Natural killer cell (primary cell): ENCODE measurements at regions not wholly inside any gene's neighbourhood (a gene's known extent, or its start where the extent isn't known, plus 50 kb on each side); places are given as distances from the start of the nearest gene placed in this dataset.

Experiments used
- ATAC-seq, 3 donors: fragments of 150-1000 bp in 2 of 3; fragments of 200-7000 bp in 1 of 3; cut with Tn5 transposase; 1 replicate in 1 of 3; 2 replicates in 2 of 3; pipeline ENCODE4 v1.10.0; 2021; ENCODE audit warnings: mild to moderate bottlenecking in 2 of 3, moderate library complexity in 2 of 3
- DNase-seq, 2 donors: peaks; one replicate each; pipeline versions ENCODE4 v3.0.0 to v3.0.0-alpha.2; 2013 to 2021; ENCODE audit warnings: mixed read lengths in 1 of 2
- H3K27ac ChIP-seq: one replicate; pipeline ENCODE4 v1.5.1; 2013; ENCODE audit warnings: mild to moderate bottlenecking, low read length
- H3K27me3 ChIP-seq: one replicate; pipeline ENCODE4 v1.6.1; 2013; ENCODE audit warnings: low read length; ENCODE audit not compliant: control insufficient read depth, insufficient read depth
- H3K36me3 ChIP-seq: one replicate; pipeline ENCODE4 v1.6.1; 2013; ENCODE audit warnings: low read length; ENCODE audit not compliant: control insufficient read depth, insufficient read depth
- H3K4me1 ChIP-seq: one replicate; pipeline ENCODE4 v1.6.1; 2013; ENCODE audit warnings: low read length; ENCODE audit not compliant: control insufficient read depth, insufficient read depth
- H3K4me3 ChIP-seq: one replicate; pipeline ENCODE4 v1.5.1; 2013; ENCODE audit warnings: low read length
- H3K9me3 ChIP-seq: one replicate; pipeline ENCODE4 v1.6.1; 2013; ENCODE audit warnings: low read length; ENCODE audit not compliant: control insufficient read depth, insufficient read depth
- H3K27ac Mint-ChIP-seq, 2 donors: one replicate each; pipeline ENCODE4 v1.8.0; 2022; ENCODE audit warnings: mild to moderate bottlenecking in 2 of 2, mixed read lengths in 2 of 2, moderate library complexity in 1 of 2
- H3K27me3 Mint-ChIP-seq, 2 donors: one replicate each; pipeline ENCODE4 v1.8.0; 2022; ENCODE audit warnings: low read depth in 2 of 2, mixed read lengths in 2 of 2
- H3K36me3 Mint-ChIP-seq: one replicate; pipeline ENCODE4 v1.8.0; 2022; ENCODE audit warnings: mixed read lengths
- H3K4me1 Mint-ChIP-seq, 2 donors: one replicate each; pipeline ENCODE4 v1.8.0; 2022; ENCODE audit warnings: mixed read lengths in 2 of 2
- H3K4me3 Mint-ChIP-seq: one replicate; pipeline ENCODE4 v1.8.0; 2022; ENCODE audit warnings: mild to moderate bottlenecking, moderate library complexity, mixed read lengths
- H3K9me3 Mint-ChIP-seq, 2 donors: one replicate each; pipeline ENCODE4 v1.8.0; 2022; ENCODE audit warnings: mixed read lengths in 2 of 2
- CTCF ChIP-seq: fragments of 200-600 bp; IDR thresholded peaks from one replicate; pipeline ENCODE4 v1.8.0; 2022; ENCODE audit warnings: antibody characterized with exemption
- WGBS: methylation state at CpG from one replicate; pipeline ENCODE4 v1.1.7; 2013; ENCODE audit warnings: missing lambda C conversion rate; ENCODE audit not compliant: insufficient coverage; 5-methylcytosine and 5-hydroxymethylcytosine counted together
- intact Hi-C: fragments of 100-400 bp; cut with micrococcal nuclease; formaldehyde crosslinking; loops from one replicate; pipeline ENCODE4 v1.14.2; 2022

GRCh38 chr16:65457084-65457483 is 335.2 kb upstream of the CDH11 start:
- H3K36me3 ChIP-seq = no peaks in the 10 kb centered on the region
- Mint-ChIP-seq H3K36me3 (no peaks in the 10 kb centered on the region), H3K27me3 (no peaks in the 10 kb centered on the region), H3K27ac (no peak overlapping the region), H3K9me3 (peaks cover under 1 to 6% of the 10 kb centered on the region in 2 donors), H3K4me1 (no peaks in the 10 kb centered on the region), H3K4me3 (no peak overlapping the region)
- H3K9me3 ChIP-seq = no peaks in the 10 kb centered on the region
- no peak overlapping the region for H3K27ac ChIP-seq
- no peaks in the 10 kb centered on the region for H3K4me1 ChIP-seq
- intact Hi-C loops = no loop called here
- ATAC-seq (no peak), DNase-seq (no peak)
- 73% methylated on average over 1 of the region's 2 CpGs for WGBS
- no peak overlapping the region for H3K4me3 ChIP-seq
- no peaks in the 10 kb centered on the region for H3K27me3 ChIP-seq
- no peak for TF ChIP-seq CTCF

GRCh38 chr16:65455761-65456160 is 333.9 kb upstream of the CDH11 start:
- ATAC-seq (no peak), DNase-seq (no peak)
- Histone ChIP-seq H3K4me1 (no peaks in the 10 kb centered on the region), H3K9me3 (no peaks in the 10 kb centered on the region), H3K27ac (no peak overlapping the region), H3K27me3 (no peaks in the 10 kb centered on the region), H3K36me3 (no peaks in the 10 kb centered on the region), H3K4me3 (no peak overlapping the region)
- 86% methylated on average over 4 of the region's 4 CpGs for WGBS
- no peak for TF ChIP-seq CTCF
- intact Hi-C loops = no loop called here
- Mint-ChIP-seq H3K36me3 (no peaks in the 10 kb centered on the region), H3K27me3 (no peaks in the 10 kb centered on the region), H3K27ac (no peak overlapping the region), H3K9me3 (peaks cover 2 to 8% of the 10 kb centered on the region in 2 donors), H3K4me3 (no peak overlapping the region), H3K4me1 (no peaks in the 10 kb centered on the region)

GRCh38 chr16:65453646-65454045 is 331.8 kb upstream of the CDH11 start:
- H3K4me1 Mint-ChIP-seq = no peaks in the 10 kb centered on the region
- H3K27ac Mint-ChIP-seq = no peak overlapping the region
- no peak overlapping the region for H3K4me3 Mint-ChIP-seq
- 94% methylated on average over 2 of the region's 2 CpGs for WGBS
- Histone ChIP-seq H3K27ac (no peak overlapping the region), H3K9me3 (no peaks in the 10 kb centered on the region), H3K4me1 (no peaks in the 10 kb centered on the region), H3K4me3 (no peak overlapping the region), H3K36me3 (no peaks in the 10 kb centered on the region), H3K27me3 (no peaks in the 10 kb centered on the region)
- ATAC-seq (no peak), DNase-seq (no peak)
- no peaks in the 10 kb centered on the region for H3K27me3 Mint-ChIP-seq
- TF ChIP-seq CTCF = no peak
- H3K9me3 Mint-ChIP-seq = peaks cover 7 to 8% of the 10 kb centered on the region in 2 donors
- intact Hi-C loops = no loop called here
- no peaks in the 10 kb centered on the region for H3K36me3 Mint-ChIP-seq

GRCh38 chr16:65449526-65449925 is 327.7 kb upstream of the CDH11 start:
- peaks cover 5% of the 10 kb centered on the region for H3K9me3 ChIP-seq
- 93% methylated on average over 1 of the region's 1 CpG for WGBS

More at GRCh38 chr16:65449526-65449925, 327.7 kb upstream of the CDH11 start:
- H3K9me3 Mint-ChIP-seq = peaks cover 8 to 11% of the 10 kb centered on the region in 2 donors
- Histone ChIP-seq H3K36me3 (no peaks in the 10 kb centered on the region), H3K27me3 (no peaks in the 10 kb centered on the region), H3K27ac (no peak overlapping the region), H3K4me1 (no peaks in the 10 kb centered on the region), H3K4me3 (no peak overlapping the region)
- no peak overlapping the region for H3K27ac Mint-ChIP-seq
- no peak overlapping the region for H3K4me3 Mint-ChIP-seq
- no peaks in the 10 kb centered on the region for H3K27me3 Mint-ChIP-seq
- intact Hi-C loops = no loop called here
- no peak for TF ChIP-seq CTCF
- no peak for ATAC-seq
- no peaks in the 10 kb centered on the region for H3K36me3 Mint-ChIP-seq
- no peak for DNase-seq
- no peaks in the 10 kb centered on the region for H3K4me1 Mint-ChIP-seq
